Testis (tissue), 2 donors: ENCODE measurements at regions not wholly inside any gene's neighbourhood (a gene's known extent, or its start where the extent isn't known, plus 50 kb on each side); places are given as distances from the start of the nearest gene placed in this dataset.

ENCODE experiments used
- CTCF ChIP-seq, 3 experiments: fragments of 450-650 bp in 2 of 3; fragments of 200-600 bp in 1 of 3; sonication (generic) in 1 of 3; IDR thresholded peaks; one replicate each; pipeline ENCODE4 v1.5.1; 2016 to 2019; ENCODE audit warnings: antibody characterized with exemption in 3 of 3, mild to moderate bottlenecking in 2 of 3, moderate library complexity in 1 of 3
- POLR2A ChIP-seq: fragments of 450-650 bp; IDR thresholded peaks from one replicate; pipeline ENCODE4 v1.6.1; 2017; ENCODE audit warnings: antibody characterized with exemption, mild to moderate bottlenecking, moderate library complexity

- TF ChIP-seq CTCF (IDR thresholded peaks at IDR 0.05) (no peak), POLR2A (no peak)
Observed at GRCh38 chr12:38411946-38412345, 95.4 kb downstream of the ALG10B start.
